Peyer's patch (tissue), 4 donors: ENCODE measurements at regions not wholly inside any gene's neighbourhood (a gene's known extent, or its start where the extent isn't known, plus 50 kb on each side); places are given as distances from the start of the nearest gene placed in this dataset.

ENCODE experiments used
- DNase-seq, 3 donors: peaks; one replicate each; pipeline ENCODE4 v3.0.0-alpha.2; 2017 to 2019
- H3K27ac ChIP-seq, 4 donors: fragments of 200-600 bp; sonication (generic); one replicate each; pipeline ENCODE4 v1.5.1; 2016 to 2019
- H3K27me3 ChIP-seq, 2 donors: fragments of 200-600 bp; sonication (generic); one replicate each; pipeline ENCODE4 v1.5.1; 2019
- H3K36me3 ChIP-seq, 3 donors: fragments of 200-600 bp; sonication (generic); one replicate each; pipeline ENCODE4 v1.5.1; 2016 to 2019
- H3K4me1 ChIP-seq, 4 donors: fragments of 200-600 bp; sonication (generic); one replicate each; pipeline ENCODE4 v1.5.1; 2016 to 2019
- H3K4me3 ChIP-seq, 4 donors: fragments of 200-600 bp; sonication (generic); 1 replicate in 3 of 4; 2 replicates in 1 of 4; pipeline ENCODE4 v1.5.1; 2016 to 2019; ENCODE audit warnings: mild to moderate bottlenecking in 1 of 4
- H3K9me3 ChIP-seq, 4 donors: fragments of 200-600 bp; sonication (generic); one replicate each; pipeline ENCODE4 v1.5.1; 2016 to 2019; ENCODE audit warnings: mild to moderate bottlenecking in 1 of 4
- CTCF ChIP-seq, 6 experiments: fragments of 450-650 bp in 4 of 6; fragments of 200-600 bp in 2 of 6; sonication (generic) in 1 of 6; IDR thresholded peaks; one replicate each; pipeline ENCODE4 v1.5.1; 2017 to 2019; ENCODE audit warnings: antibody characterized with exemption in 6 of 6, mild to moderate bottlenecking in 3 of 6, moderate library complexity in 1 of 6
- POLR2A ChIP-seq, 2 donors: fragments of 450-650 bp; IDR thresholded peaks; one replicate each; pipeline ENCODE4 v1.5.1; 2017; ENCODE audit warnings: antibody characterized with exemption in 2 of 2, mild to moderate bottlenecking in 2 of 2, moderate library complexity in 2 of 2

GRCh38 chr16:13403326-13403725, 501.9 kb downstream of the SHISA9 start:
- Histone ChIP-seq H3K27ac (no peak overlapping the region), H3K4me3 (no peak overlapping the region), H3K4me1 (no peaks in the 10 kb centered on the region), H3K9me3 (no peaks in the 10 kb centered on the region), H3K36me3 (no peaks in the 10 kb centered on the region), H3K27me3 (no peaks in the 10 kb centered on the region)
- TF ChIP-seq POLR2A (IDR thresholded peaks at IDR 0.05): no peak
- no peak for TF ChIP-seq CTCF (IDR thresholded peaks at IDR 0.05)
- DNase-seq: no peak

- TF ChIP-seq POLR2A (IDR thresholded peaks at IDR 0.05) (no peak), CTCF (IDR thresholded peaks at IDR 0.05) (no peak)
- H3K27ac ChIP-seq: no peak overlapping the region
- H3K36me3 ChIP-seq: no peaks in the 10 kb centered on the region
- no peaks in the 10 kb centered on the region for H3K9me3 ChIP-seq
- DNase-seq: no peak
- H3K27me3 ChIP-seq: no peaks in the 10 kb centered on the region
- no peak overlapping the region for H3K4me3 ChIP-seq
- no peaks in the 10 kb centered on the region for H3K4me1 ChIP-seq
These were observed 505.8 kb upstream of the ERCC4 start for GRCh38 chr16:13414154-13414553.

- H3K36me3 ChIP-seq: no peaks in the 10 kb centered on the region
- no peak for DNase-seq
- no peak overlapping the region for H3K4me3 ChIP-seq
- TF ChIP-seq CTCF (IDR thresholded peaks at IDR 0.05) (no peak), POLR2A (IDR thresholded peaks at IDR 0.05) (no peak)
- no peaks in the 10 kb centered on the region for H3K9me3 ChIP-seq
- H3K27me3 ChIP-seq: no peaks in the 10 kb centered on the region
- no peaks in the 10 kb centered on the region for H3K4me1 ChIP-seq
- no peak overlapping the region for H3K27ac ChIP-seq
These were observed 500.4 kb upstream of the ERCC4 start for GRCh38 chr16:13419589-13419988.

GRCh38 chr16:13421726-13422125, 498.2 kb upstream of the ERCC4 start:
- Histone ChIP-seq H3K9me3 (no peaks in the 10 kb centered on the region), H3K27ac (no peak overlapping the region), H3K4me1 (no peaks in the 10 kb centered on the region), H3K27me3 (no peaks in the 10 kb centered on the region), H3K36me3 (no peaks in the 10 kb centered on the region), H3K4me3 (no peak overlapping the region)
- no peak for DNase-seq
- TF ChIP-seq CTCF (IDR thresholded peaks at IDR 0.05) (no peak), POLR2A (IDR thresholded peaks at IDR 0.05) (no peak)

GRCh38 chr16:13425836-13426235, 494.1 kb upstream of the ERCC4 start:
- Histone ChIP-seq H3K36me3 (no peaks in the 10 kb centered on the region), H3K9me3 (no peaks in the 10 kb centered on the region), H3K4me3 (no peak overlapping the region), H3K27me3 (no peaks in the 10 kb centered on the region), H3K4me1 (no peaks in the 10 kb centered on the region), H3K27ac (no peak overlapping the region)
- TF ChIP-seq POLR2A (IDR thresholded peaks at IDR 0.05) (no peak), CTCF (IDR thresholded peaks at IDR 0.05) (no peak)
- no peak for DNase-seq

- Histone ChIP-seq H3K4me3 (no peak overlapping the region), H3K9me3 (no peaks in the 10 kb centered on the region), H3K27ac (no peak overlapping the region), H3K27me3 (no peaks in the 10 kb centered on the region), H3K36me3 (no peaks in the 10 kb centered on the region), H3K4me1 (no peaks in the 10 kb centered on the region)
- no peak for DNase-seq
- TF ChIP-seq POLR2A (IDR thresholded peaks at IDR 0.05): no peak
- no peak for TF ChIP-seq CTCF (IDR thresholded peaks at IDR 0.05)
These were observed 493.7 kb upstream of the ERCC4 start for GRCh38 chr16:13426269-13426668.
